Psoas muscle (tissue), 7 donors: ENCODE measurements at regions not wholly inside any gene's neighbourhood (a gene's known extent, or its start where the extent isn't known, plus 50 kb on each side); places are given as distances from the start of the nearest gene placed in this dataset.
"Not testable (repeated sequence)": the region's sequence is repeated elsewhere in the genome, so short reads cannot be mapped to it uniquely, and the experiment has no call there.

Experiments used
- ATAC-seq, 4 donors: fragments of 200-7000 bp; cut with Tn5 transposase; one replicate each; pipeline ENCODE4 v1.9.1; 2020; ENCODE audit warnings: moderate library complexity in 3 of 4, mild to moderate bottlenecking in 2 of 4
- DNase-seq, 2 donors: peaks; one replicate each; pipeline ENCODE4 v3.0.0-alpha.2; 2020
- H3K27ac ChIP-seq: fragments of 200-600 bp; one replicate; pipeline ENCODE4 v1.8.0; 2022
- H3K27me3 ChIP-seq, 3 donors: fragments of 200-600 bp in 1 of 3; one replicate each; pipeline versions ENCODE4 v1.6.1 to v1.8.0; 2013 to 2022; ENCODE audit warnings: low read length in 2 of 3, mild to moderate bottlenecking in 2 of 3, moderate library complexity in 1 of 3; ENCODE audit not compliant: insufficient read depth in 3 of 3
- H3K36me3 ChIP-seq, 2 donors: fragments of 200-600 bp in 1 of 2; one replicate each; pipeline versions ENCODE4 v1.6.1 to v1.8.0; 2013 to 2022; ENCODE audit warnings: low read depth in 1 of 2, mild to moderate bottlenecking in 1 of 2, moderate library complexity in 1 of 2; ENCODE audit not compliant: insufficient read depth in 1 of 2
- H3K4me1 ChIP-seq: fragments of 200-600 bp; one replicate; pipeline ENCODE4 v1.8.0; 2022
- H3K4me3 ChIP-seq: fragments of 200-600 bp; one replicate; pipeline ENCODE4 v1.8.0; 2022; ENCODE audit warnings: mild to moderate bottlenecking
- H3K9me3 ChIP-seq: fragments of 200-600 bp; one replicate; pipeline ENCODE4 v1.8.0; 2022
- CTCF ChIP-seq: fragments of 200-600 bp; IDR thresholded peaks from one replicate; pipeline ENCODE4 v1.8.0; 2022; ENCODE audit warnings: antibody characterized with exemption
- WGBS, 3 donors: extraction: QIAGEN DNeasy Blood & Tissue Kit; methylation state at CpG; one replicate each; pipeline versions ENCODE4 v1.1.6 to v1.1.7; 2013; 5-methylcytosine and 5-hydroxymethylcytosine counted together
- intact Hi-C, 2 donors: fragments of 100-400 bp; cut with DNase I; formaldehyde crosslinking; loops; one replicate each; pipeline versions ENCODE4 v1.11.0 to v1.14.2; 2022
- donor health status: healthy with polysubstance abuse.
- donor health status: DM: no; HTN: no; CAD: no; lungs with moderate emphysema.
- donor health status: Bipolar disorder and iron deficiency.
- donor health status: healthy.
- donor health status: DM: yes; HTN: yes; CAD: no.
- donor health status: DM: no; HTN: no; CAD: no.
- donor health status: DM: yes; HTN: yes; CAD: no.

GRCh38 chr4:170794525-170794924, 704.8 kb upstream of the AADAT start:
- Histone ChIP-seq H3K36me3 (no peaks in the 10 kb centered on the region), H3K27me3 (no peaks in the 10 kb centered on the region), H3K4me1 (no peaks in the 10 kb centered on the region), H3K9me3 (no peaks in the 10 kb centered on the region), H3K27ac (no peak overlapping the region), H3K4me3 (no peak overlapping the region)
- intact Hi-C loops: no loop called here
- ATAC-seq: no peak
- no peak for TF ChIP-seq CTCF
- no peak for DNase-seq
- 31 to 38% (median 35%) methylated on average over 3 of the region's 3 CpGs for WGBS, 3 donors

GRCh38 chr4:170788540-170789051, 698.8 kb upstream of the AADAT start:
- ATAC-seq, H3K9me3 ChIP-seq, H3K36me3 ChIP-seq, intact Hi-C loops, H3K4me3 ChIP-seq, H3K4me1 ChIP-seq, DNase-seq, H3K27ac ChIP-seq, H3K27me3 ChIP-seq: not testable (repeated sequence)
- 87 to 91% (median 89%) methylated on average over 24 to 26 of the region's 28 CpGs for WGBS, 3 donors

- TF ChIP-seq CTCF: no peak
- intact Hi-C loops: no loop called here
- H3K27me3 ChIP-seq: no peaks in the 10 kb centered on the region
- ATAC-seq (no peak), DNase-seq (no peak)
- H3K4me1 ChIP-seq: no peaks in the 10 kb centered on the region
- H3K4me3 ChIP-seq: no peak overlapping the region
- H3K9me3 ChIP-seq: no peaks in the 10 kb centered on the region
- H3K27ac ChIP-seq: no peak overlapping the region
- 74 to 78% (median 77%) methylated on average over 3 of the region's 3 CpGs for WGBS, 3 donors
- no peaks in the 10 kb centered on the region for H3K36me3 ChIP-seq
Measured at GRCh38 chr4:170777663-170778062, 687.9 kb upstream of the AADAT start.

- Histone ChIP-seq H3K36me3 (no peaks in the 10 kb centered on the region), H3K9me3 (no peaks in the 10 kb centered on the region), H3K27ac (no peak overlapping the region), H3K27me3 (no peaks in the 10 kb centered on the region), H3K4me1 (no peaks in the 10 kb centered on the region), H3K4me3 (no peak overlapping the region)
- intact Hi-C loops: no loop called here
- TF ChIP-seq CTCF: no peak
- DNase-seq (no peak), ATAC-seq (no peak)
- 66 to 81% (median 81%) methylated on average over 6 of the region's 6 CpGs for WGBS, 3 donors
Measured at GRCh38 chr4:170776983-170777382, 687.2 kb upstream of the AADAT start.

GRCh38 chr4:170775851-170776250, 686.1 kb upstream of the AADAT start:
- DNase-seq (no peak), ATAC-seq (no peak)
- intact Hi-C loops: no loop called here
- H3K36me3 ChIP-seq: no peaks in the 10 kb centered on the region
- H3K9me3 ChIP-seq: no peaks in the 10 kb centered on the region
- TF ChIP-seq CTCF: no peak
- WGBS, 3 donors: 77 to 92% (median 90%) methylated on average over 4 of the region's 4 CpGs
- H3K4me1 ChIP-seq: no peaks in the 10 kb centered on the region
- no peaks in the 10 kb centered on the region for H3K27me3 ChIP-seq
- H3K27ac ChIP-seq: no peak overlapping the region
- no peak overlapping the region for H3K4me3 ChIP-seq
